Parathyroid adenoma (tissue), 2 donors: ENCODE measurements at regions not wholly inside any gene's neighbourhood (a gene's known extent, or its start where the extent isn't known, plus 50 kb on each side); places are given as distances from the start of the nearest gene placed in this dataset.

ENCODE experiments used
- H2AFZ ChIP-seq: fragments of 300-600 bp; sonication (generic); one replicate; pipeline ENCODE4 v1.7.0; 2017; ENCODE audit warnings: antibody characterized with exemption, mild to moderate bottlenecking
- H3K27ac ChIP-seq: fragments of 300-600 bp; sonication (generic); one replicate; pipeline ENCODE4 v1.7.0; 2017
- H3K27me3 ChIP-seq: fragments of 300-600 bp; sonication (generic); one replicate; pipeline ENCODE4 v1.7.0; 2017; ENCODE audit warnings: low read length; ENCODE audit not compliant: control insufficient read depth, insufficient read depth
- H3K36me3 ChIP-seq: fragments of 300-600 bp; sonication (generic); one replicate; pipeline ENCODE4 v1.7.0; 2017; ENCODE audit warnings: low read length; ENCODE audit not compliant: control insufficient read depth, insufficient read depth
- H3K4me1 ChIP-seq: fragments of 300-600 bp; sonication (generic); one replicate; pipeline ENCODE4 v1.7.0; 2017; ENCODE audit warnings: control low read depth
- H3K4me2 ChIP-seq: fragments of 300-600 bp; sonication (generic); one replicate; pipeline ENCODE4 v1.7.0; 2017; ENCODE audit warnings: low read length
- H3K4me3 ChIP-seq: fragments of 300-600 bp; sonication (generic); one replicate; pipeline ENCODE4 v1.7.0; 2017; ENCODE audit warnings: low read depth, low read length
- H3K79me2 ChIP-seq: fragments of 300-600 bp; sonication (generic); one replicate; pipeline ENCODE4 v1.7.0; 2017; ENCODE audit warnings: control low read depth
- H3K9ac ChIP-seq: fragments of 300-600 bp; sonication (generic); one replicate; pipeline ENCODE4 v1.7.0; 2017; ENCODE audit warnings: mild to moderate bottlenecking
- H3K9me3 ChIP-seq: fragments of 300-600 bp; sonication (generic); one replicate; pipeline ENCODE4 v1.7.0; 2017; ENCODE audit warnings: low read length; ENCODE audit not compliant: control insufficient read depth
- CTCF ChIP-seq: fragments of 300-600 bp; sonication (generic); IDR thresholded peaks from one replicate; pipeline ENCODE4 v1.7.0; 2017; ENCODE audit warnings: antibody characterized with exemption, mild to moderate bottlenecking
- donor health status: primary hyperparathyroidism.

GRCh38 chr5:105506692-105507277, 1944.2 kb upstream of the NUDT12 start:
- no peak overlapping the region for H3K27ac ChIP-seq
- H3K36me3 ChIP-seq = no peaks in the 10 kb centered on the region
- H3K9ac ChIP-seq = no peak overlapping the region
- no peak overlapping the region for H3K4me2 ChIP-seq
- no peak overlapping the region for H3K4me3 ChIP-seq
- no peaks in the 10 kb centered on the region for H3K27me3 ChIP-seq
- H3K9me3 ChIP-seq = no peaks in the 10 kb centered on the region
- peak; percentile 21 for TF ChIP-seq CTCF
- H3K79me2 ChIP-seq = no peaks in the 10 kb centered on the region
- H2AFZ ChIP-seq = peak overlapping the region; percentile 40
- no peaks in the 10 kb centered on the region for H3K4me1 ChIP-seq

GRCh38 chr5:105503950-105504349, 1941.4 kb upstream of the NUDT12 start:
- Histone ChIP-seq H2AFZ (no peak overlapping the region), H3K9ac (no peak overlapping the region), H3K27me3 (no peaks in the 10 kb centered on the region), H3K27ac (no peak overlapping the region), H3K4me3 (no peak overlapping the region), H3K36me3 (no peaks in the 10 kb centered on the region), H3K4me1 (no peaks in the 10 kb centered on the region), H3K9me3 (no peaks in the 10 kb centered on the region), H3K4me2 (no peak overlapping the region), H3K79me2 (no peaks in the 10 kb centered on the region)
- no peak for TF ChIP-seq CTCF

- H3K4me1 ChIP-seq = no peaks in the 10 kb centered on the region
- no peaks in the 10 kb centered on the region for H3K79me2 ChIP-seq
- H2AFZ ChIP-seq = no peak overlapping the region
- no peak overlapping the region for H3K27ac ChIP-seq
- TF ChIP-seq CTCF = no peak
- no peak overlapping the region for H3K4me3 ChIP-seq
- no peaks in the 10 kb centered on the region for H3K36me3 ChIP-seq
- no peak overlapping the region for H3K9ac ChIP-seq
- no peaks in the 10 kb centered on the region for H3K9me3 ChIP-seq
- H3K4me2 ChIP-seq = no peak overlapping the region
- no peaks in the 10 kb centered on the region for H3K27me3 ChIP-seq
These were observed 1938.7 kb upstream of the NUDT12 start for GRCh38 chr5:105501315-105501714.

GRCh38 chr5:105475401-105475800, 1912.8 kb upstream of the NUDT12 start:
- no peaks in the 10 kb centered on the region for H3K27me3 ChIP-seq
- no peaks in the 10 kb centered on the region for H3K9me3 ChIP-seq
- no peaks in the 10 kb centered on the region for H3K4me1 ChIP-seq
- H2AFZ ChIP-seq = no peak overlapping the region
- no peak overlapping the region for H3K27ac ChIP-seq
- no peak for TF ChIP-seq CTCF
- no peaks in the 10 kb centered on the region for H3K79me2 ChIP-seq
- H3K9ac ChIP-seq = no peak overlapping the region
- no peak overlapping the region for H3K4me3 ChIP-seq
- H3K4me2 ChIP-seq = no peak overlapping the region
- no peaks in the 10 kb centered on the region for H3K36me3 ChIP-seq

GRCh38 chr5:105462377-105462776, 1899.8 kb upstream of the NUDT12 start:
- no peaks in the 10 kb centered on the region for H3K4me1 ChIP-seq
- no peaks in the 10 kb centered on the region for H3K27me3 ChIP-seq
- H3K36me3 ChIP-seq = no peaks in the 10 kb centered on the region
- no peak overlapping the region for H3K4me2 ChIP-seq
- H3K9ac ChIP-seq = no peak overlapping the region
- no peak overlapping the region for H3K27ac ChIP-seq
- no peak overlapping the region for H3K4me3 ChIP-seq
- no peak overlapping the region for H2AFZ ChIP-seq
- no peaks in the 10 kb centered on the region for H3K9me3 ChIP-seq
- H3K79me2 ChIP-seq = no peaks in the 10 kb centered on the region
- TF ChIP-seq CTCF = no peak
